KOPT-K1 (cell line): ENCODE measurements at regions not wholly inside any gene's neighbourhood (a gene's known extent, or its start where the extent isn't known, plus 50 kb on each side); places are given as distances from the start of the nearest gene placed in this dataset.

Source experiments
- H3K27ac ChIP-seq: fragments of 200-600 bp; sonication (generic); 2 replicates; pipeline ENCODE4 v1.5.1; 2016; ENCODE audit warnings: antibody characterized with exemption, mild to moderate bottlenecking, low read depth, low read length; ENCODE audit not compliant: poor library complexity, severe bottlenecking
- H3K36me3 ChIP-seq: fragments of 200-600 bp; sonication (generic); 2 replicates; pipeline ENCODE4 v1.5.1; 2017; ENCODE audit warnings: antibody characterized with exemption, mild to moderate bottlenecking, low read length, moderate library complexity; ENCODE audit not compliant: insufficient read depth
- H3K9me3 ChIP-seq: fragments of 200-600 bp; sonication (generic); 2 replicates; pipeline ENCODE4 v1.5.1; 2017; ENCODE audit warnings: antibody characterized with exemption, low read length, mild to moderate bottlenecking; ENCODE audit not compliant: insufficient read depth, poor library complexity, severe bottlenecking

DNA sequence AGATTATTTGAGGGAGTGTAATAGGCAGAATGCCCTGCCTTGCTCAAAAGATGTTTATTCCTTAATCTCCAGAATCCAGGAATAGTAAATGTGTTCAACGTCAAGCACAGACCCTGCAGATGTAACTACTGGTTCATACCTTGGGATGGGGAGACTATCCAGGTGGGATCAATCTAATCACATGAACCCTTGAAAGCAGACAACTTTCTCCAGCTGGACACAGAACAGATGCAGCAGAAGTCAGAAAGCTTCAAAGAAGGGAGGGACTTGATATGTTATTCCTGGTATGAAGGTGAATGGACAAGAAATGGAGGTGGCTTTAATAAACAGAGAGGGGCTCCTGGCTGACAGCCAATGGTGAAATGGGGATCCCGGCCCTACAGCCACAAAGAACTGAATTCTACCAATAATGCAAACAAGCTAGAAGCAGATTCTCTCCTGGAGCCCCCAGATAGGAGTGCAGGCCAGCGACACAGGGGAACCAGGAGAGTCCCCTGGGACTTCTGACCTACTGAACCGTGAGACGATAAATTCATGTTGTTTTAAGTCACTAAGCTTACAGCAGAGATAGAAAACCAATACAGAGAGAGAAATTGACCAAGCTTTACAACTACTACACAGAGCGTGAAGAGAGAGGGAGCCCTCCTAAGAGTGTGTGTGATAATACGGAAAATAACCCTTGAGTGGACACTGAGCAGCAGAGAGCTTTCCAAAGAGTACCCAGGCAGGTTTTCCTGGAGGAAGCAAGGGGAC is 133.5 kb upstream of the TMEM132C start:
- Histone ChIP-seq H3K27ac (no peak overlapping the region), H3K36me3 (no peaks in the 10 kb centered on the region), H3K9me3 (no peaks in the 10 kb centered on the region)

DNA sequence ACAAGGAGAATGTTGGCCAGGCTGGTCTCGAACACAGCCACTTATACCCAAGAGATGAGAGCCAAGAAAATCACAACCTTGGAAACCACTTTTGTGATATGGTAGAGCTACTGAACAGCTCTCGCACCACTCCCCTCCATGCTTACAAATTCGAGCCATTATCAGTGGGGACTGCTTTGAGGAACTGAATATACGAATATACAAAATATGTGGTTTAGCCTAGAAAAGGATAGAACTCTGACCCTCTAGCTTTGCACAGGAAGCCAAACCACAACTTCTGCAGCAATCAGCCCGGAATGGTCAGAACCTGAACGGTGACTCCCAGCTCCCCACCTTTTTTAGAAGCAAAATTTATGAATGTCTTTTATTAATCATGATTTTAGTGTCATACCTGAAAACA is 129.8 kb upstream of the TMEM132C start:
- Histone ChIP-seq H3K36me3 (no peaks in the 10 kb centered on the region), H3K9me3 (no peaks in the 10 kb centered on the region), H3K27ac (no peak overlapping the region)

DNA sequence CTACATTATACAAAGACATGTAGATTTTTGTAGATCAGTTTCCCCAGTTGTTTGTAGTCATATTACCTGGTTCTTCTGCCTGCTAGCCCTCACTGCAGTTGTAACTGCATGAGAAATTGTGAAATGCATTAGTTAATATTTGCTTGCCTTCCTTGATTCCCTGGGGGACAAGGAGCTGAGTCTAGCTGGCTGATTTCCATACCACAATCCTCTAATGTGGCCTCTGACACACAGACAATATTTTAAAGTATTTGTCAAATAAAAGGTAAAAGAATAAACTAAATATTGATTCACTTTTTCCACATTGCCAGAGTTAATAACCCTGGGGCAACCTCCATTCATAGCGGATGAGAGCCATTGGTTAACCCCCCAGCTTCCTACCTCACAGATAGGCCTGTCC is 128.8 kb upstream of the TMEM132C start:
- Histone ChIP-seq H3K27ac (no peak overlapping the region), H3K9me3 (no peaks in the 10 kb centered on the region), H3K36me3 (no peaks in the 10 kb centered on the region)

DNA sequence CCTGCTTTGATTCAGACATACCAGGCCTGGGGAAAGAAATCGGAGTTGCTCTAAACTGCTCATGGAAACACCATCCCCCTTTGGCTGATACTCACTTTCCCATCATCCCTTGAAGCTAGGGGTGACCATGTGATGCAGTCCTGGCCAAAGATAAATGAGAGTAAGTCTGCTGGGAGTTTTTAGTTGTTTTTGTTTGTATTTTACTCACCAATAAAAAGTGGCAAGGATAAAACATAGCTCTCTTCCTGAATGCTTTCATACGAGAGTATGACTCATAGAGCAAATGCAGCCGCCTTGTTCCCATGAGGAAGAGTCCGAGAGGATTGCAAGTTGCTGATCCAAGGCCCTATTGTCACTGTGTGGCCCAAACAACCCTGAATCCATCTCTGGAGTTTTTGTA is 126.4 kb upstream of the TMEM132C start:
- Histone ChIP-seq H3K27ac (no peak overlapping the region), H3K36me3 (no peaks in the 10 kb centered on the region)

DNA sequence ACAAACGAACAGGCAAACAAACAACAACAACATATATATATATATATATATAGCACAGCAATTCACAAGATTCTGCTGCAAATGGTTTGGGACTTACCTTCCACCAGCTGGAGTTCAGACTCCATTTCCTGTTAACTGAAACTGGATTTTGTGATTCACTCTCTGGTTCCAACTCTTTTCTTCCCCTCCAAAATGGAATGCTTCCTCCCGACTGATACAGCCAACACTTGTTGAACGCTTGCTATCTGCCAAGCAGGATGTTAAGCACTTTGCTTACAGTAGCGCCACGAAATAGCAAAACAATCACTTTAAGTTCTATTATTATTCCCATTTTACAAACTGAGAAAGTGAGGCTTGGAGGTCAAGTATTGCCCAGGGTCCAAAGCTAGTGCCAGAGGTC is 116.0 kb upstream of the TMEM132C start:
- H3K9me3 ChIP-seq = no peaks in the 10 kb centered on the region
- no peaks in the 10 kb centered on the region for H3K36me3 ChIP-seq

More for the DNA sequence above, 126.4 kb upstream of the TMEM132C start:
- no peaks in the 10 kb centered on the region for H3K9me3 ChIP-seq

DNA sequence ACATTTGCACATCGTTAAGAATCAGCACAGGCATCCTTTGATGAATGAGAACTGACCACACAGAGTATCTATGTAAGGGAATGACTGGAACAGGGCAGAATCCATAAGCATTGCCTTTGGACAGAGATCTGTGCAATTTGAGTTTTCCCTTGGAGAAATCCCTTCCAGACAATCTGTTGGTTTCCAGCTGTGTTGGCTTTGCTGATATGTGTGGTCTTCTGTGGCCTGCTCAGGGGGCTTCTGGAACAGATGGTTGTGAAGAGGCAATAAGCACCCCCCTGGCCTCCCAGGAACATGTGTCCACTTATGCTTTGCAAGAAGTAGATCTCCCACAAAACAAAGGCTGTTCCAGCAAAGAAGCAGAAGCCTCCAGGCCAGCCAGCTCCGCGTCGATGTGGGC is 111.4 kb upstream of the TMEM132C start:
- H3K9me3 ChIP-seq = no peaks in the 10 kb centered on the region
- H3K27ac ChIP-seq = no peak overlapping the region
- H3K36me3 ChIP-seq = no peaks in the 10 kb centered on the region

More for the DNA sequence above, 116.0 kb upstream of the TMEM132C start:
- no peak overlapping the region for H3K27ac ChIP-seq

DNA sequence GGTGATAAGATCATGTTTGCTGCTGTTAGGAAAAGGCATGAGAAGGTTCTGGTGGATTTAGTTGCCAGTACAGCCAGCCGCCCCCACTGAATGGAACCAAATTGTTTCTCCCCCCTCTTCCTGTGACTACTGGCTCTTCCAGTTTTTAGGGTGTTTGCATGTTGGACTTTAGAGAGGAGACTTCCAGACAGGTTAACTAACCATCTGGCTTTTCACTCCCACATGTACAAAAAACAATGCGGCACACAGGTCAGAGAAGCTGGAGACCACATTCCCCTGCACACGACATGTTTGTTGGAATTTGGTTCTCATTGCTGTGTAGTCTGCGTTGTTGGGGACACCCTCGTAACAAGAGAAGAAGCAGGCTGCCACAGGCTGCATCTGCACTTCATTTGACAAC is 103.9 kb upstream of the TMEM132C start:
- Histone ChIP-seq H3K36me3 (no peaks in the 10 kb centered on the region), H3K27ac (no peak overlapping the region), H3K9me3 (no peaks in the 10 kb centered on the region)

DNA sequence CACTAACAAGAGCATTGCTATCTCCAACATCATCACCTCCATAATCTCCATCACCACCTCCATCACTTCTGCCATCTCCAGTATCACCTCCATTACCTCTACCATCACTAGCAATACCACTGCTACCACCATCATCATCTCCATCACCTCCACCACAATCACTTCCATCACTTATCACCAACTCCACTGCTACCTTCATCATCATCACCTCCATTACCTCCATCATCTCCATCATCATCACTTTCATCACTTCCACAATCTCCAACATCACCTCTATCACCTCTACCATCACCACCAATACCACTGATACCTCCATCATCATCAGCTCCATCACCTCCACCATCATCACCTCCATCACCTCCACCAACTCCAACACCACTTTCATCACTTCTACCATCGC is 102.4 kb upstream of the TMEM132C start:
- Histone ChIP-seq H3K9me3 (no peaks in the 10 kb centered on the region), H3K27ac (no peak overlapping the region), H3K36me3 (no peaks in the 10 kb centered on the region)

DNA sequence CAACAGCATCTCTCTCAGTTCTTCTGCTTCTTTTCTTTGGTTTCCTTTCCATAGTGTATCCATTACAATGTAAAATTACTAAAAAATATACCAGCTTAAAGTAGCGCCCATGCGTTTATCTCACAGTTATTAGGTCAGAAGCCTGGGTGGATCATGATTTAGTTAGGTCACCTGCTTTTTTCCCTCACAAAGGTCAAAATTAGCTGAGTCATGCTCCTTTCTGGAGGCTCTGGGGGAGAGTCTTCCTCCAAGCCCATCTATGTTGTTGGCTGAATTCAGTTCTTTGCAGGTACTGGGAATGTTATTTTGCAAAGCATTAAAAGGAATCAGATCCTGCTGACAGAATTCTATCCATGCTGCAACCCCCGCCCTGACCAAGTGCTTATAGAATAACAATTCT is 101.6 kb upstream of the TMEM132C start:
- Histone ChIP-seq H3K27ac (no peak overlapping the region), H3K9me3 (no peaks in the 10 kb centered on the region), H3K36me3 (no peaks in the 10 kb centered on the region)

DNA sequence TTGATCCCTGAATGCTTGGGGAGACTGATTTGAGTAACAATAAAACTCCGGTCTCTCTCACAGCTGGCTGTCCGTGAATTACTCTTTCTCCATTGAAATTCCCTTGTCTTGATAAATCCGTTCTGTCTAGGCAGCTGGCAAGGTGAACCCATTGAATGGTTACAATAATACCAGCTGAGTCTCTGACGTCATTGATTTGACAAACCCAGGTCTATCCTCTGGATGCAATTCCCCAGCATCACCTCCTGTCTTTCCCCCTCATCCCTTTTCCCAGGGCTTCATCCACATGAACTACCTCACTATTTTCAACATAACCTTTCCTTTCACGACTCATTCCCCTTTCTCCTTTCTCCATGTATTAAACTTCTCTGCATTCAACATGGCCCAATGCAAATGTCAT is 98.7 kb upstream of the TMEM132C start:
- Histone ChIP-seq H3K9me3 (no peaks in the 10 kb centered on the region), H3K27ac (no peak overlapping the region), H3K36me3 (no peaks in the 10 kb centered on the region)

DNA sequence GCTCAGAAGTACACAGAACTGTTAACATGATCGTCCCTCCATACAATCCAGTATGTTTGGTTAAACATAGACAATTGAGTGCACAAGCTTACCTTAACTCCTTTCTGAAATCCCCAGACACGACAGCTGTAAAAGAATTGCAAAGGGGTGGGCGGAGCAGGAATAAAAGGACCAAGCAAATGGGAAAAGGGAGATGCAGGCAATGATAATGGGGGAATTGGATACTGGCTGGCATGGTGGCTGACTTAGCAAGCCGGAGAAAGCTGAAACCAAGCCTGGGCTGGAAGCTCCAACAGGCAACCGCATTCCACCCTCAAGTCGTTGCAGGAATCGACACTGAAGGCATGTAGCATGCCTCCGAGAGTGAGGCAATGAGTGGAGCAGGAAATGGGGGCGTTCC is 96.8 kb upstream of the TMEM132C start:
- Histone ChIP-seq H3K27ac (no peak overlapping the region), H3K9me3 (no peaks in the 10 kb centered on the region), H3K36me3 (no peaks in the 10 kb centered on the region)

DNA sequence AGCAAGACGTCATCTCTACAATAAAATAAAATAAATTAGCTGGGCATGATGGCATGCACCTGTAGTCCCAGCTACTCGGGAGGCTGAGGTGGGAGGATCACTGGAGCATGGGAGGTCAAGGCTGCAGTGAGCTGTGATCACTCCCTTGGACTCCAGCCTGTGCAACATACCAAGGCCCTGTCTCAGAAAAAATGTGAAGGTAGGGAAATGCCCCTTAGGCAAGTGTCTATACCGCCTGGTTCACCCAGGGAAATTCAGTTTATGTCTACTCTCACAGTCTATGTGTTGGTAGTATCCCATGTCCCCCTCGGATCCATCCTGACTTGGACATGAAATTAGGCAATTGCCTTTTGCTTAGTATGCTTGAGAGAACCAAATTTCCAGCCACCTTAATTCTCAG is 88.4 kb upstream of the TMEM132C start:
- H3K9me3 ChIP-seq = no peaks in the 10 kb centered on the region
- H3K36me3 ChIP-seq = no peaks in the 10 kb centered on the region
- no peak overlapping the region for H3K27ac ChIP-seq

DNA sequence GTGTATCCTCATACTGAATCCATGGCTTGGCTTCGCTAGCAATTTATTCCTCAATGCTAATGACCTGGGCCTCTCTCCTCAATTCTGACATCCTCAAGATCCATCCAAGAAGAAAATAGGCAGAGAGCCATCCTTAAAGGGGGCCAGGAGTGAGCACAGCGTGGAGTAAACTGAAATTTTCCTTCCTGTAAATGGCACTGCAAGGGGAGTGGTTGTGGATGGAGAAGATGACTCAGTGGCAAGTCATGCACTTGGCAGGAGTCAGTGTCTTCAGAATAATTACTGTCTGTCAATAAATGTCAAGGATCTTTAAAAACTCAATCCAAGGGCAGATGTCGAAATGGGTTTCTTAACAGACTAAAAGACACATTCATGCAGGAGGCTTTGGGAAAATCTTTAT is 88.0 kb upstream of the TMEM132C start:
- no peaks in the 10 kb centered on the region for H3K9me3 ChIP-seq
- H3K36me3 ChIP-seq = no peaks in the 10 kb centered on the region
- no peak overlapping the region for H3K27ac ChIP-seq

DNA sequence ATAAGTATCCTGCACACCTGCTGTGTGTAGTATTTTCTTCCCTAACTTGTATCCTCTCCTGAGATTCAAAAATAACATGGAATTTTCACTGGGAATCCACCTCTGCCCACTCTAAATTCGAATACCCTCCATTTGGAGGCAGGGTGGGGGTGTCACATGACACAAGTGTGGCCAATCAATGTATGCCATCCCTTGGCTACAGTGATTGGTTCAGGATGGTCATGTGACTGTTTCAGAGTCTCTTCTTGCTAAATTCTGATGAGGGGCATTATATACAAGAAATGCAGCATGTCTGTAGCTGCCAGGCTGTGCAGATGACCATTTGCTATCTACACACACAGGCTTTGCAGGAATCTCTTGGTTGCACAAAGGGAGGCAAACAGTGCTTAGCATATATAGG is 86.8 kb upstream of the TMEM132C start:
- H3K27ac ChIP-seq = no peak overlapping the region
- H3K9me3 ChIP-seq = no peaks in the 10 kb centered on the region
- H3K36me3 ChIP-seq = no peaks in the 10 kb centered on the region

DNA sequence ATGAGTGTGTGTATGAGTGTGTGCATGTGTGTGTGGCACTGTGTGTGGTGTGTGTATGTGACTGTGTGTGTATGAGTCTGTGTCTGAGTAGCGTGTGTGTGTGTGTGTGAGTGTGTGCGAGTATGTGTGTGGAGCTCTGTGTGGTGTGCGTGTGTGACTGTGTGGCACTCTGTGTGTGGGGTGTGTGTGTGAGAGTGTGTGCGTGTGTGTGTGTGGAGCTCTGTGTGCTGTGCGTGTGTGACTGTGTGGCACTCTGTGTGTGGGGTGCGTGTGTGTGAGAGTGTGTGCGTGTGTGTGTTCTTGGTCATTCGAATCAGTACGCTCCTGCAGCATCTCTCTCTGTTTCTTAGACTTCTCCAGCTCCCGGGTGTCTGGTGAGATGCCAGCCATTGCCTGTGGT is 76.9 kb upstream of the TMEM132C start:
- Histone ChIP-seq H3K27ac (no peak overlapping the region), H3K9me3 (peaks cover 6% of the 10 kb centered on the region), H3K36me3 (no peaks in the 10 kb centered on the region)

DNA sequence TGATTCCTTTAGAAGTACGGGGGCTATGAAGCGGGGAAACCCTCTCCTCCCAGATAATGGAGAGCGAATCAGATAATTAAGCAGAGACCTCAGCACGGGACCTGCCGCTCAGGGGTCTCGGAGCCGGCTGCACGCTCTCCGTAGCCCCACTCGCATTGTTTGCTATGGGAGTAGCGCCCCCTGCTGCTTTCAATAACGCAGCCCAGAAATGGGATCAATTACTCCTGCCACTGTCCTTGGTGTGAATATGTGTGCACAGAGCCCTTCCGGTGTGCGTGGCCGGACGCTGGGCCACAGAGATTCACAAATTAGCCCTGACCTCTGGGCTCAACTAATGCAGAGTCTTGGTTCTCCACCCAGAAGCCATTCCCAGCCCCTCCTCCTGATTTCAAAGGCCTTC is 76.4 kb upstream of the TMEM132C start:
- Histone ChIP-seq H3K36me3 (no peaks in the 10 kb centered on the region), H3K27ac (no peak overlapping the region), H3K9me3 (peaks cover 6% of the 10 kb centered on the region)
